ENCODE measurements at regions not wholly inside any gene's neighbourhood (a gene's known extent, or its start where the extent isn't known, plus 50 kb on each side); places are given as distances from the start of the nearest gene placed in this dataset.

- no peak for DNase-seq (ENCODE audit: extremely low read depth in 1 of 2, low read depth in 1 of 2)
These were observed 102.5 kb upstream of the PDZRN3 start for GRCh38 chr3:73727117-73727821.

- no peak for DNase-seq (ENCODE audit: extremely low read depth in 1 of 2, low read depth in 1 of 2)
These were observed 98.9 kb upstream of the PDZRN3 start for GRCh38 chr3:73723596-73723995.

- DNase-seq (ENCODE audit: extremely low read depth in 1 of 2, low read depth in 1 of 2): no peak
These were observed 95.1 kb upstream of the PDZRN3 start for GRCh38 chr3:73719861-73720260.

GRCh38 chr3:73719413-73719851, 94.7 kb upstream of the PDZRN3 start:
- no peak for DNase-seq (ENCODE audit: extremely low read depth in 1 of 2, low read depth in 1 of 2)

GRCh38 chr3:73718326-73719110, 93.8 kb upstream of the PDZRN3 start:
- no peak for DNase-seq (ENCODE audit: extremely low read depth in 1 of 2, low read depth in 1 of 2)

GRCh38 chr3:73716418-73716817, 91.7 kb upstream of the PDZRN3 start:
- DNase-seq (ENCODE audit: extremely low read depth in 1 of 2, low read depth in 1 of 2): no peak

GRCh38 chr3:73710340-73710739, 85.6 kb upstream of the PDZRN3 start:
- no peak for DNase-seq (ENCODE audit: extremely low read depth in 1 of 2, low read depth in 1 of 2)

GRCh38 chr3:73709712-73710111, 85.0 kb upstream of the PDZRN3 start:
- DNase-seq (ENCODE audit: extremely low read depth in 1 of 2, low read depth in 1 of 2): no peak

GRCh38 chr3:73708956-73709355, 84.2 kb upstream of the PDZRN3 start:
- DNase-seq (ENCODE audit: extremely low read depth in 1 of 2, low read depth in 1 of 2): no peak

GRCh38 chr3:73707772-73708171, 83.0 kb upstream of the PDZRN3 start:
- no peak for DNase-seq (ENCODE audit: extremely low read depth in 1 of 2, low read depth in 1 of 2)

- DNase-seq (ENCODE audit: extremely low read depth in 1 of 2, low read depth in 1 of 2): no peak
These were observed 82.0 kb upstream of the PDZRN3 start for GRCh38 chr3:73706771-73707170.

- no peak for DNase-seq (ENCODE audit: extremely low read depth in 1 of 2, low read depth in 1 of 2)
These were observed 81.1 kb upstream of the PDZRN3 start for GRCh38 chr3:73705792-73706191.

GRCh38 chr3:73699327-73699726, 74.6 kb upstream of the PDZRN3 start:
- no peak for DNase-seq (ENCODE audit: extremely low read depth in 1 of 2, low read depth in 1 of 2)

GRCh38 chr3:73697020-73697419, 72.3 kb upstream of the PDZRN3 start:
- no peak for DNase-seq (ENCODE audit: extremely low read depth in 1 of 2, low read depth in 1 of 2)

GRCh38 chr3:73695841-73696240, 71.1 kb upstream of the PDZRN3 start:
- no peak for DNase-seq (ENCODE audit: extremely low read depth in 1 of 2, low read depth in 1 of 2)

- no peak for DNase-seq (ENCODE audit: extremely low read depth in 1 of 2, low read depth in 1 of 2)
These were observed 70.4 kb upstream of the PDZRN3 start for GRCh38 chr3:73694983-73695757.

GRCh38 chr3:73687106-73688004, 62.6 kb upstream of the PDZRN3 start:
- no peak for DNase-seq (ENCODE audit: extremely low read depth in 1 of 2, low read depth in 1 of 2)

- DNase-seq (ENCODE audit: extremely low read depth in 1 of 2, low read depth in 1 of 2): no peak
These were observed 60.3 kb upstream of the PDZRN3 start for GRCh38 chr3:73685061-73685460.

GRCh38 chr3:73683706-73684105, 59.0 kb upstream of the PDZRN3 start:
- no peak for DNase-seq (ENCODE audit: extremely low read depth in 1 of 2, low read depth in 1 of 2)

- DNase-seq (ENCODE audit: extremely low read depth in 1 of 2, low read depth in 1 of 2): no peak
These were observed 56.9 kb upstream of the PDZRN3 start for GRCh38 chr3:73681610-73682009.

GRCh38 chr3:73681198-73681597, 56.5 kb upstream of the PDZRN3 start:
- no peak for DNase-seq (ENCODE audit: extremely low read depth in 1 of 2, low read depth in 1 of 2)
